Prostate gland (tissue), 2 donors: ENCODE measurements at regions not wholly inside any gene's neighbourhood (a gene's known extent, or its start where the extent isn't known, plus 50 kb on each side); places are given as distances from the start of the nearest gene placed in this dataset.

Source experiments
- CTCF ChIP-seq, 4 experiments: fragments of 200-600 bp in 2 of 4; fragments of 450-650 bp in 2 of 4; sonication (generic) in 2 of 4; IDR thresholded peaks; 1 replicate in 3 of 4; 2 replicates in 1 of 4; pipeline ENCODE4 v1.5.1; 2016 to 2019; ENCODE audit warnings: antibody characterized with exemption in 4 of 4, mild to moderate bottlenecking in 2 of 4, moderate library complexity in 2 of 4
- POLR2A ChIP-seq: fragments of 450-650 bp; IDR thresholded peaks from one replicate; pipeline ENCODE4 v1.6.1; 2016; ENCODE audit warnings: antibody characterized with exemption, mild to moderate bottlenecking
- POLR2AphosphoS5 ChIP-seq: sonication (generic); formaldehyde crosslinking; IDR thresholded peaks from one replicate; pipeline ENCODE4 v1.6.1; 2017; ENCODE audit warnings: antibody characterized with exemption

GRCh38 chr6:9890469-9890868, 524.4 kb downstream of the TFAP2A start:
- TF ChIP-seq CTCF (IDR thresholded peaks at IDR 0.05) (no peak), POLR2AphosphoS5 (no peak), POLR2A (no peak)
